ENCODE measurements at regions not wholly inside any gene's neighbourhood (a gene's known extent, or its start where the extent isn't known, plus 50 kb on each side); places are given as distances from the start of the nearest gene placed in this dataset.

- H3K4me3 ChIP-seq (ENCODE audit: low read depth, low read length), result no peak overlapping the region
- in situ Hi-C loops (cut with HindIII; ENCODE audit: low sequenced_read_pairs), result no loop called here
- no peak for TF ChIP-seq CTCF (IDR thresholded peaks at IDR 0.05; ENCODE audit: low read depth, low read length, missing control alignments)
- no peak for DNase-seq (ENCODE audit: low read depth)
Measured at GRCh38 chr20:39993742-39994141, 695.3 kb downstream of the MAFB start.

GRCh38 chr20:39990692-39991091, 698.3 kb downstream of the MAFB start:
- DNase-seq (ENCODE audit: low read depth), result no peak
- no peak overlapping the region for H3K4me3 ChIP-seq (ENCODE audit: low read depth, low read length)
- no peak for TF ChIP-seq CTCF (IDR thresholded peaks at IDR 0.05; ENCODE audit: low read depth, low read length, missing control alignments)
- in situ Hi-C loops (cut with HindIII; ENCODE audit: low sequenced_read_pairs), result no loop called here

GRCh38 chr20:39988991-39989390, 700.0 kb downstream of the MAFB start:
- no peak for TF ChIP-seq CTCF (IDR thresholded peaks at IDR 0.05; ENCODE audit: low read depth, low read length, missing control alignments)
- in situ Hi-C loops (cut with HindIII; ENCODE audit: low sequenced_read_pairs), result no loop called here
- no peak for DNase-seq (ENCODE audit: low read depth)
- no peak overlapping the region for H3K4me3 ChIP-seq (ENCODE audit: low read depth, low read length)

- DNase-seq (ENCODE audit: low read depth), result peak; percentile 5
- TF ChIP-seq CTCF (IDR thresholded peaks at IDR 0.05; ENCODE audit: low read depth, low read length, missing control alignments), result no peak
- in situ Hi-C loops (cut with HindIII; ENCODE audit: low sequenced_read_pairs), result no loop called here
- H3K4me3 ChIP-seq (ENCODE audit: low read depth, low read length), result no peak overlapping the region
Measured at GRCh38 chr20:39986173-39986904, 702.7 kb downstream of the MAFB start.

- H3K4me3 ChIP-seq (ENCODE audit: low read depth, low read length), result no peak overlapping the region
- TF ChIP-seq CTCF (IDR thresholded peaks at IDR 0.05; ENCODE audit: low read depth, low read length, missing control alignments), result no peak
- in situ Hi-C loops (cut with HindIII; ENCODE audit: low sequenced_read_pairs), result no loop called here
- DNase-seq (ENCODE audit: low read depth), result no peak
Measured at GRCh38 chr20:39985271-39985827, 703.7 kb downstream of the MAFB start.

- no peak overlapping the region for H3K4me3 ChIP-seq (ENCODE audit: low read depth, low read length)
- DNase-seq (ENCODE audit: low read depth), result no peak
- no peak for TF ChIP-seq CTCF (IDR thresholded peaks at IDR 0.05; ENCODE audit: low read depth, low read length, missing control alignments)
- in situ Hi-C loops (cut with HindIII; ENCODE audit: low sequenced_read_pairs), result no loop called here
Measured at GRCh38 chr20:39983655-39984054, 705.4 kb downstream of the MAFB start.
